ENCODE measurements at regions not wholly inside any gene's neighbourhood (a gene's known extent, or its start where the extent isn't known, plus 50 kb on each side); places are given as distances from the start of the nearest gene placed in this dataset.

DNA sequence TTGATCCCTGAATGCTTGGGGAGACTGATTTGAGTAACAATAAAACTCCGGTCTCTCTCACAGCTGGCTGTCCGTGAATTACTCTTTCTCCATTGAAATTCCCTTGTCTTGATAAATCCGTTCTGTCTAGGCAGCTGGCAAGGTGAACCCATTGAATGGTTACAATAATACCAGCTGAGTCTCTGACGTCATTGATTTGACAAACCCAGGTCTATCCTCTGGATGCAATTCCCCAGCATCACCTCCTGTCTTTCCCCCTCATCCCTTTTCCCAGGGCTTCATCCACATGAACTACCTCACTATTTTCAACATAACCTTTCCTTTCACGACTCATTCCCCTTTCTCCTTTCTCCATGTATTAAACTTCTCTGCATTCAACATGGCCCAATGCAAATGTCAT lies 98.7 kb upstream of the TMEM132C start:
- Histone ChIP-seq H3K4me3 (ENCODE audit: low read depth, low read length) (no peak overlapping the region), H3K27ac (ENCODE audit: insufficient read depth, low read length, poor library complexity, severe bottlenecking) (no peak overlapping the region), H3K27me3 (ENCODE audit: control insufficient read depth, insufficient read depth, low read length) (no peaks in the 10 kb centered on the region), H3K36me3 (ENCODE audit: control insufficient read depth, insufficient read depth, low read length) (no peaks in the 10 kb centered on the region), H3K9me3 (ENCODE audit: control insufficient read depth in 2 of 2, low read length in 2 of 2) (no peaks in the 10 kb centered on the region), H3K4me1 (ENCODE audit: control insufficient read depth, insufficient read depth, low read length, poor library complexity, severe bottlenecking) (no peaks in the 10 kb centered on the region)
- Mint-ChIP-seq H3K9me3 (peaks cover 0 to 14% (median 5%) of the 10 kb centered on the region in 7 donors), H3K36me3 (no peaks in the 10 kb centered on the region), H3K4me1 (no peaks in the 10 kb centered on the region), H3K4me3 (no peak overlapping the region), H3K27me3 (peaks cover 4% of the 10 kb centered on the region), H3K27ac (no peak overlapping the region)
- no peak for ATAC-seq (ENCODE audit: low read depth in 2 of 2)
- no peak for DNase-seq

DNA sequence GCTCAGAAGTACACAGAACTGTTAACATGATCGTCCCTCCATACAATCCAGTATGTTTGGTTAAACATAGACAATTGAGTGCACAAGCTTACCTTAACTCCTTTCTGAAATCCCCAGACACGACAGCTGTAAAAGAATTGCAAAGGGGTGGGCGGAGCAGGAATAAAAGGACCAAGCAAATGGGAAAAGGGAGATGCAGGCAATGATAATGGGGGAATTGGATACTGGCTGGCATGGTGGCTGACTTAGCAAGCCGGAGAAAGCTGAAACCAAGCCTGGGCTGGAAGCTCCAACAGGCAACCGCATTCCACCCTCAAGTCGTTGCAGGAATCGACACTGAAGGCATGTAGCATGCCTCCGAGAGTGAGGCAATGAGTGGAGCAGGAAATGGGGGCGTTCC lies 96.8 kb upstream of the TMEM132C start:
- Histone ChIP-seq H3K4me3 (ENCODE audit: low read depth, low read length) (no peak overlapping the region), H3K27ac (ENCODE audit: insufficient read depth, low read length, poor library complexity, severe bottlenecking) (no peak overlapping the region), H3K9me3 (ENCODE audit: control insufficient read depth in 2 of 2, low read length in 2 of 2) (no peaks in the 10 kb centered on the region), H3K4me1 (ENCODE audit: control insufficient read depth, insufficient read depth, low read length, poor library complexity, severe bottlenecking) (no peaks in the 10 kb centered on the region), H3K36me3 (ENCODE audit: control insufficient read depth, insufficient read depth, low read length) (no peaks in the 10 kb centered on the region), H3K27me3 (ENCODE audit: control insufficient read depth, insufficient read depth, low read length) (no peaks in the 10 kb centered on the region)
- Mint-ChIP-seq H3K27me3 (peaks cover 4% of the 10 kb centered on the region), H3K9me3 (peaks cover 3 to 14% (median 6%) of the 10 kb centered on the region in 7 donors), H3K4me3 (no peak overlapping the region), H3K4me1 (no peaks in the 10 kb centered on the region), H3K27ac (no peak overlapping the region), H3K36me3 (no peaks in the 10 kb centered on the region)
- ATAC-seq (ENCODE audit: low read depth in 2 of 2) = no peak
- DNase-seq = no peak

DNA sequence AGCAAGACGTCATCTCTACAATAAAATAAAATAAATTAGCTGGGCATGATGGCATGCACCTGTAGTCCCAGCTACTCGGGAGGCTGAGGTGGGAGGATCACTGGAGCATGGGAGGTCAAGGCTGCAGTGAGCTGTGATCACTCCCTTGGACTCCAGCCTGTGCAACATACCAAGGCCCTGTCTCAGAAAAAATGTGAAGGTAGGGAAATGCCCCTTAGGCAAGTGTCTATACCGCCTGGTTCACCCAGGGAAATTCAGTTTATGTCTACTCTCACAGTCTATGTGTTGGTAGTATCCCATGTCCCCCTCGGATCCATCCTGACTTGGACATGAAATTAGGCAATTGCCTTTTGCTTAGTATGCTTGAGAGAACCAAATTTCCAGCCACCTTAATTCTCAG lies 88.4 kb upstream of the TMEM132C start:
- no peak for DNase-seq
- Mint-ChIP-seq H3K27ac (no peak overlapping the region), H3K4me3 (no peak overlapping the region), H3K9me3 (peaks cover 0 to 15% (median 4%) of the 10 kb centered on the region in 7 donors), H3K36me3 (no peaks in the 10 kb centered on the region), H3K27me3 (no peaks in the 10 kb centered on the region), H3K4me1 (no peaks in the 10 kb centered on the region)
- no peak overlapping the region for H3K4me3 ChIP-seq (ENCODE audit: low read depth, low read length)
- H3K9me3 ChIP-seq (ENCODE audit: control insufficient read depth in 2 of 2, low read length in 2 of 2) = no peaks in the 10 kb centered on the region
- no peaks in the 10 kb centered on the region for H3K36me3 ChIP-seq (ENCODE audit: control insufficient read depth, insufficient read depth, low read length)
- no peak for ATAC-seq (ENCODE audit: low read depth in 2 of 2)
- no peaks in the 10 kb centered on the region for H3K27me3 ChIP-seq (ENCODE audit: control insufficient read depth, insufficient read depth, low read length)
- H3K4me1 ChIP-seq (ENCODE audit: control insufficient read depth, insufficient read depth, low read length, poor library complexity, severe bottlenecking) = no peaks in the 10 kb centered on the region
- no peak overlapping the region for H3K27ac ChIP-seq (ENCODE audit: insufficient read depth, low read length, poor library complexity, severe bottlenecking)

DNA sequence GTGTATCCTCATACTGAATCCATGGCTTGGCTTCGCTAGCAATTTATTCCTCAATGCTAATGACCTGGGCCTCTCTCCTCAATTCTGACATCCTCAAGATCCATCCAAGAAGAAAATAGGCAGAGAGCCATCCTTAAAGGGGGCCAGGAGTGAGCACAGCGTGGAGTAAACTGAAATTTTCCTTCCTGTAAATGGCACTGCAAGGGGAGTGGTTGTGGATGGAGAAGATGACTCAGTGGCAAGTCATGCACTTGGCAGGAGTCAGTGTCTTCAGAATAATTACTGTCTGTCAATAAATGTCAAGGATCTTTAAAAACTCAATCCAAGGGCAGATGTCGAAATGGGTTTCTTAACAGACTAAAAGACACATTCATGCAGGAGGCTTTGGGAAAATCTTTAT lies 88.0 kb upstream of the TMEM132C start:
- DNase-seq (no peak), ATAC-seq (ENCODE audit: low read depth in 2 of 2) (no peak)
- Histone ChIP-seq H3K27ac (ENCODE audit: insufficient read depth, low read length, poor library complexity, severe bottlenecking) (no peak overlapping the region), H3K4me3 (ENCODE audit: low read depth, low read length) (no peak overlapping the region), H3K4me1 (ENCODE audit: control insufficient read depth, insufficient read depth, low read length, poor library complexity, severe bottlenecking) (no peaks in the 10 kb centered on the region), H3K9me3 (ENCODE audit: control insufficient read depth in 2 of 2, low read length in 2 of 2) (no peaks in the 10 kb centered on the region), H3K27me3 (ENCODE audit: control insufficient read depth, insufficient read depth, low read length) (no peaks in the 10 kb centered on the region), H3K36me3 (ENCODE audit: control insufficient read depth, insufficient read depth, low read length) (no peaks in the 10 kb centered on the region)
- H3K27me3 Mint-ChIP-seq = no peaks in the 10 kb centered on the region
- no peaks in the 10 kb centered on the region for H3K36me3 Mint-ChIP-seq
- H3K9me3 Mint-ChIP-seq = peaks cover 0 to 15% (median 4%) of the 10 kb centered on the region in 7 donors
- H3K27ac Mint-ChIP-seq = no peak overlapping the region
- H3K4me1 Mint-ChIP-seq = no peaks in the 10 kb centered on the region
- no peak overlapping the region for H3K4me3 Mint-ChIP-seq

DNA sequence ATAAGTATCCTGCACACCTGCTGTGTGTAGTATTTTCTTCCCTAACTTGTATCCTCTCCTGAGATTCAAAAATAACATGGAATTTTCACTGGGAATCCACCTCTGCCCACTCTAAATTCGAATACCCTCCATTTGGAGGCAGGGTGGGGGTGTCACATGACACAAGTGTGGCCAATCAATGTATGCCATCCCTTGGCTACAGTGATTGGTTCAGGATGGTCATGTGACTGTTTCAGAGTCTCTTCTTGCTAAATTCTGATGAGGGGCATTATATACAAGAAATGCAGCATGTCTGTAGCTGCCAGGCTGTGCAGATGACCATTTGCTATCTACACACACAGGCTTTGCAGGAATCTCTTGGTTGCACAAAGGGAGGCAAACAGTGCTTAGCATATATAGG lies 86.8 kb upstream of the TMEM132C start:
- Mint-ChIP-seq H3K9me3 (peaks cover 0 to 15% (median 4%) of the 10 kb centered on the region in 7 donors), H3K36me3 (no peaks in the 10 kb centered on the region), H3K4me3 (no peak overlapping the region), H3K4me1 (no peaks in the 10 kb centered on the region), H3K27ac (no peak overlapping the region), H3K27me3 (no peaks in the 10 kb centered on the region)
- DNase-seq (no peak), ATAC-seq (ENCODE audit: low read depth in 2 of 2) (no peak)
- no peak overlapping the region for H3K27ac ChIP-seq (ENCODE audit: insufficient read depth, low read length, poor library complexity, severe bottlenecking)
- no peaks in the 10 kb centered on the region for H3K9me3 ChIP-seq (ENCODE audit: control insufficient read depth in 2 of 2, low read length in 2 of 2)
- no peak overlapping the region for H3K4me3 ChIP-seq (ENCODE audit: low read depth, low read length)
- no peaks in the 10 kb centered on the region for H3K36me3 ChIP-seq (ENCODE audit: control insufficient read depth, insufficient read depth, low read length)
- H3K4me1 ChIP-seq (ENCODE audit: control insufficient read depth, insufficient read depth, low read length, poor library complexity, severe bottlenecking) = no peaks in the 10 kb centered on the region
- H3K27me3 ChIP-seq (ENCODE audit: control insufficient read depth, insufficient read depth, low read length) = no peaks in the 10 kb centered on the region

DNA sequence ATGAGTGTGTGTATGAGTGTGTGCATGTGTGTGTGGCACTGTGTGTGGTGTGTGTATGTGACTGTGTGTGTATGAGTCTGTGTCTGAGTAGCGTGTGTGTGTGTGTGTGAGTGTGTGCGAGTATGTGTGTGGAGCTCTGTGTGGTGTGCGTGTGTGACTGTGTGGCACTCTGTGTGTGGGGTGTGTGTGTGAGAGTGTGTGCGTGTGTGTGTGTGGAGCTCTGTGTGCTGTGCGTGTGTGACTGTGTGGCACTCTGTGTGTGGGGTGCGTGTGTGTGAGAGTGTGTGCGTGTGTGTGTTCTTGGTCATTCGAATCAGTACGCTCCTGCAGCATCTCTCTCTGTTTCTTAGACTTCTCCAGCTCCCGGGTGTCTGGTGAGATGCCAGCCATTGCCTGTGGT lies 76.9 kb upstream of the TMEM132C start:
- Histone ChIP-seq H3K4me3 (ENCODE audit: low read depth, low read length) (no peak overlapping the region), H3K36me3 (ENCODE audit: control insufficient read depth, insufficient read depth, low read length) (no peaks in the 10 kb centered on the region), H3K27ac (ENCODE audit: insufficient read depth, low read length, poor library complexity, severe bottlenecking) (no peak overlapping the region), H3K9me3 (ENCODE audit: control insufficient read depth in 2 of 2, low read length in 2 of 2) (peaks cover 0 to 7% of the 10 kb centered on the region in 2 experiments), H3K4me1 (ENCODE audit: control insufficient read depth, insufficient read depth, low read length, poor library complexity, severe bottlenecking) (no peaks in the 10 kb centered on the region), H3K27me3 (ENCODE audit: control insufficient read depth, insufficient read depth, low read length) (no peaks in the 10 kb centered on the region)
- Mint-ChIP-seq H3K36me3 (no peaks in the 10 kb centered on the region), H3K27me3 (no peaks in the 10 kb centered on the region), H3K9me3 (peaks cover 0 to 10% (median 3%) of the 10 kb centered on the region in 7 donors), H3K4me3 (no peak overlapping the region), H3K4me1 (no peaks in the 10 kb centered on the region), H3K27ac (no peak overlapping the region)
- ATAC-seq (ENCODE audit: low read depth in 2 of 2) (no peak), DNase-seq (no peak)

DNA sequence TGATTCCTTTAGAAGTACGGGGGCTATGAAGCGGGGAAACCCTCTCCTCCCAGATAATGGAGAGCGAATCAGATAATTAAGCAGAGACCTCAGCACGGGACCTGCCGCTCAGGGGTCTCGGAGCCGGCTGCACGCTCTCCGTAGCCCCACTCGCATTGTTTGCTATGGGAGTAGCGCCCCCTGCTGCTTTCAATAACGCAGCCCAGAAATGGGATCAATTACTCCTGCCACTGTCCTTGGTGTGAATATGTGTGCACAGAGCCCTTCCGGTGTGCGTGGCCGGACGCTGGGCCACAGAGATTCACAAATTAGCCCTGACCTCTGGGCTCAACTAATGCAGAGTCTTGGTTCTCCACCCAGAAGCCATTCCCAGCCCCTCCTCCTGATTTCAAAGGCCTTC lies 76.4 kb upstream of the TMEM132C start:
- Histone ChIP-seq H3K27me3 (ENCODE audit: control insufficient read depth, insufficient read depth, low read length) (no peaks in the 10 kb centered on the region), H3K27ac (ENCODE audit: insufficient read depth, low read length, poor library complexity, severe bottlenecking) (no peak overlapping the region), H3K4me3 (ENCODE audit: low read depth, low read length) (no peak overlapping the region), H3K4me1 (ENCODE audit: control insufficient read depth, insufficient read depth, low read length, poor library complexity, severe bottlenecking) (no peaks in the 10 kb centered on the region), H3K36me3 (ENCODE audit: control insufficient read depth, insufficient read depth, low read length) (no peaks in the 10 kb centered on the region), H3K9me3 (ENCODE audit: control insufficient read depth in 2 of 2, low read length in 2 of 2) (peaks cover 0 to 7% of the 10 kb centered on the region in 2 experiments)
- Mint-ChIP-seq H3K36me3 (no peaks in the 10 kb centered on the region), H3K9me3 (peaks cover 0 to 10% (median 3%) of the 10 kb centered on the region in 7 donors), H3K4me1 (no peaks in the 10 kb centered on the region), H3K4me3 (no peak overlapping the region), H3K27me3 (no peaks in the 10 kb centered on the region), H3K27ac (no peak overlapping the region)
- ATAC-seq (ENCODE audit: low read depth in 2 of 2) = no peak
- DNase-seq = no peak

DNA sequence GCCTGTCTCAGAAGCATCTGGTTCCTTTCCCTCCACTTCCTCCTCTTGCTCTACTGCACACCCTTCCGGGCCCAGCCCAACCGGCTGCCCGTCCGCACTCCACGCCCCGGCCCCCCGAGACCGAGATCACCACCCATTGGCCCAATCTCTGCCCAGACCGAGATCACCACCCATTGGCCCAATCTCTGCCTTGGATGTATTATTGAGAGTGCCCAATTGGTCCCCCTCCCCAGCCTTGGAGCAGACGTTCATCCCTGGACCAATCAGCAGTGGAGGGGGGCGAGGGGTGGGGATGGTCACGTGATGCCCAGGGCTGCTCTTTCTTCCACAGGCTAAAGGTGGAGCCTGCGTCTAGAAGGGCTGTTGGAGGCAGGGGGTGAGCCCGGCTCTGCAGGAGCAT lies 75.6 kb upstream of the TMEM132C start:
- H3K4me1 Mint-ChIP-seq = no peaks in the 10 kb centered on the region

More for the DNA sequence above, 75.6 kb upstream of the TMEM132C start:
- Mint-ChIP-seq H3K9me3 (peaks cover 0 to 12% (median 3%) of the 10 kb centered on the region in 7 donors), H3K4me3 (no peak overlapping the region), H3K27me3 (no peaks in the 10 kb centered on the region), H3K36me3 (no peaks in the 10 kb centered on the region), H3K27ac (no peak overlapping the region)
- Histone ChIP-seq H3K27me3 (ENCODE audit: control insufficient read depth, insufficient read depth, low read length) (no peaks in the 10 kb centered on the region), H3K27ac (ENCODE audit: insufficient read depth, low read length, poor library complexity, severe bottlenecking) (no peak overlapping the region), H3K4me3 (ENCODE audit: low read depth, low read length) (no peak overlapping the region), H3K4me1 (ENCODE audit: control insufficient read depth, insufficient read depth, low read length, poor library complexity, severe bottlenecking) (no peaks in the 10 kb centered on the region), H3K36me3 (ENCODE audit: control insufficient read depth, insufficient read depth, low read length) (no peaks in the 10 kb centered on the region), H3K9me3 (ENCODE audit: control insufficient read depth in 2 of 2, low read length in 2 of 2) (peaks cover 0 to 7% of the 10 kb centered on the region in 2 experiments)
- ATAC-seq (ENCODE audit: low read depth in 2 of 2) = no peak
- no peak for DNase-seq
